ENCODE measurements at regions not wholly inside any gene's neighbourhood (a gene's known extent, or its start where the extent isn't known, plus 50 kb on each side); places are given as distances from the start of the nearest gene placed in this dataset.
"Not testable (repeated sequence)": the region's sequence is repeated elsewhere in the genome, so short reads cannot be mapped to it uniquely, and the experiment has no call there.

GRCh38 chr4:184280137-184280536 is 62.5 kb upstream of the ENPP6 start:
- DNase-seq: no peak

DNA sequence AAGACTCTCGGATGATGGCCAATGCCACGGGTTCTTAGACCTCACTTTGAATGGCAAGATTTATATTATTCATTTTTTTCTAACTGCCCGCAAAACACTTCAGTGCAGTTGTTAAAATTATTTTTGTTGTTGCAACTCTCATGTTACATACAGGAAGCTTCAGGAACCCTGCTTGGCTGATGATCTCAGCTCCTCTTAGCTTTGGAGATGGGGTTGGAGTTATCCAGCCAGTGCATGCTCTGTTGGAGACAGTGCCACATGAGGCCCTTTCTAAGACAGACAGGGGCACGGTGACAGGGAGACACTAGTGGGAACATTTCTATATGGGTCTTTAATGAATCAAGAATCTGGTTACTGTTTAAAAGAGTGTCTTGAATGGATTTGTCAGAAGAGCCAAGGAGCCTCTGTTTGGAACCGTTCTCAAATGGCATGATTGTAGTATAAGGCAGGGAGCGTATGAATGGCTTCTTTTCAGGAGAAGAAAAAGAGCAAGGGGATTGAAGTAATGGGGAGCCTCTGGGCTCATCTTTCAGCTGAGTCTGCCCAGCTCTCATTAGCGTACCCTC is 61.9 kb upstream of the ENPP6 start:
- DNase-seq: no peak

- not testable (repeated sequence) for DNase-seq
Observed at GRCh38 chr4:184277769-184278168, 60.1 kb upstream of the ENPP6 start.

GRCh38 chr4:184277010-184277409 is 59.3 kb upstream of the ENPP6 start:
- DNase-seq: not testable (repeated sequence)

DNA sequence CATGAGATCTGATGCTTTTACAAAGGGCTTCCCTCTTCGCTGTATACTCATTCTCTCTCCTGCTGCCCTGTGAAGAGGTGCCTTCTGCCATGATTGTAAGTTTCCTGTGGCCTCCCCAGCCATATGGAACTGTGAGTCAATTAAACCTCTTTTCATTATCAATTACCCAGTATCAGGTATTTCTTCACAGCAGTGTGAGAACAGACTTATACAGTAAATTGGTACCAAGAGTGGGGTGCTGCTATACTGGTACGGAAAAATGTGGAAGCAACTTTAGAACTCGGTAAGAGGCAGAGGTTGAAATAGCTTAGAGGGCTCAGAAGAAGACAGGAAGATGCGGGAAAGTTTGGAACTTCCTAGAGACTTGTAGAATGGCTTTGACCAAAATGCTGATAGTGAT is 58.7 kb upstream of the ENPP6 start:
- DNase-seq: not testable (repeated sequence)

GRCh38 chr4:184275766-184276165 is 58.1 kb upstream of the ENPP6 start:
- no peak for DNase-seq

DNA sequence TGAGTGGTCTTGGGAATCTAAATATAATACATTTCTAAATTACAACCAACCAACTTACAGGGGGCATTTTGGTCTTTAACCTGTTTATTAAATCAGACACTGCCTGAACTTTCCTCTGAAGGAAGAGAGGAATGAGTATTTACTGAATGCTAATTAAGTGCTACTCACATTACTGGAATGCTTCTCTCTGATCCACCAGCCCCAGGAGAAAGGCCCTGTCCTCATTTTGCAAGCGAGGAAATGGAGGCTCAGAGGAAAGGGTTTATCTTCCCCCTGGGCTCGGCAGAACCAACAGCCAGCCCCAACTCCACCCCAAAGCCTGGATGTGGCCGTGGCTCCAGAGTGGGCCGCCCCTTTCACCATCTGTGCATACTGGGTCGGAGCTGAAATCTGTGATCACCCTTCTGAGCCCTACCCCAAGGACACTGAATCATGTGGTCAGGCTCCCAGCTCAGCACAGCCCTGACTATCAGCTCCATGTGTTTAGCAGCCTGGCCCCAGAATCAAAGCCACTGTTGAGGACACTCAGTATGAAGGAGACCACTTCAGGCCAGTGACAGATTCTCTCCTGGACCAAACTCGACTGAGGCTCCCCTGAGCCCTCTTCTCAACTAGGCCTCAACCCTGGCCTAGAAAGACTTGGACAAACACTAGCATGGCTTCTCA is 56.7 kb upstream of the ENPP6 start:
- DNase-seq: no peak

DNA sequence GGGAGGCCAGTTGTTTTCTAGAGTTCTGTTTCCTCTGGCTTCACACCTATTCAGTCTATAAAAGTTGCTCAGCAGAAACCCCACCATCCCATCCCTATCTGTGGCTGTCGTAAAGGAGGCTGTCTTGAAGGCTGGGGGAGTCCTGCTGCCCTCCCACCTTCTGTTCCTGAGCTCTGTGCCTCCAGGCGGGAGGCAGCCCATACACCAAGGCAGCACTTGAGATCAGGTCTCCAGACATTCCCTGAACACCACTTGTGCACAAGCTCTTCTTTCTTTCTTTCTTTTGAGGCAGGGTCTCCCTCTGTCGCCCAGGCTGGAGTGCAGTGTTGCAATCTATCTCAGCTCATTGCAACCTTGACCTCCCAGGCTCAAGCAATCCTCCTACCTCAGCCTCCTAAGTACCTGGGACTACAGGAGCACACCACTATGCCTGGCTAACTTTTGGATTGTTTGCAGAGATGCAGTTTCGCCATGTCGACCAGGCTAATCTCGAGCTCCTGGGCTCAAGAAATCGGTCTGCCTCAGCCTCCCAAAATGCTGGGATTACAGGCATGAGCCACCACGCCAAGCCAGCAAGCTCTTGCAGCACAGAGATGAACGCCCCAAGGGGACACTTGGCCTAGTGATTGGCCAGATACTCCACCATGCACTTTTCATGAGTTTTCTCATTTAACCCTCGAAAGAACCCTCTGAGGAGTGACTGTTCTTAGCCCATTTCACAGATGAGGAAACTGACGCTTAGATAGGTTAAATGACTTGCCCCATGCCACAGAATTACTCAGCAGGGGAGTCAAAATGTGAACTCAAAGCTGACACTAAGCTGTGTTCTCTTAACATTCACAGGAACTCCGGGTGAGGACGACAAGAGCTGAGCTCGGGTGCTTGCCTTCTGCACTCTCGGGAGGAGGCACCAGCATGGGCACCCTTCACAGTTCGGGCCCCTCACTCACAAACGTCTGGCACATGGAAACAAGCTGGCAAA is 55.8 kb upstream of the ENPP6 start:
- DNase-seq: no peak

DNA sequence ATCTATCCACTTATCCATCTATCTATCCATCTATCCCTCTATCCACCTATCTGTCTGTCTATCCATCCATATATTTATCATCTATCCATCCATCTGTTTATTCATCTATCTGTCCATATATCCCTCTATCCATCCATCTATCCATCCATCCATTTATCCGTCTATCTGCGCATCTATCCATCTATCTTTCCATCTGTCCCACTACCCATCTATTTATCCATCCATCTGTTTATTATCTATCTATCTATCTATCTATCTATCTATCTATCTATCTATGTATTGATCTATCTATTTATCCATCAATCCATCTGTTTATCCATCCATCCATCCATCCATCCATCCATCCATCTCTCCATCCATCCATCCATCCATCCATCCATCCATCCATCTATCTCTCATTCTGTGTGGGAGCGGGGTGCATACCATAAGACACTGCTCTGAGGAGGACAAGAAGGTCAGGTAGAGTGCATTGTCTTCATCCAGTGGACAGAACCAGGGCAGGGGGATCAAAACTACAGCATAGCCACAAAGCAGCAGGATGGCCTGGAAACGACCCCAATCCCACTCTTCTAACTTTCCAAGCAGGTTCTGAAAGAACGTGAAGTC is 53.2 kb upstream of the ENPP6 start:
- no peak for DNase-seq

DNA sequence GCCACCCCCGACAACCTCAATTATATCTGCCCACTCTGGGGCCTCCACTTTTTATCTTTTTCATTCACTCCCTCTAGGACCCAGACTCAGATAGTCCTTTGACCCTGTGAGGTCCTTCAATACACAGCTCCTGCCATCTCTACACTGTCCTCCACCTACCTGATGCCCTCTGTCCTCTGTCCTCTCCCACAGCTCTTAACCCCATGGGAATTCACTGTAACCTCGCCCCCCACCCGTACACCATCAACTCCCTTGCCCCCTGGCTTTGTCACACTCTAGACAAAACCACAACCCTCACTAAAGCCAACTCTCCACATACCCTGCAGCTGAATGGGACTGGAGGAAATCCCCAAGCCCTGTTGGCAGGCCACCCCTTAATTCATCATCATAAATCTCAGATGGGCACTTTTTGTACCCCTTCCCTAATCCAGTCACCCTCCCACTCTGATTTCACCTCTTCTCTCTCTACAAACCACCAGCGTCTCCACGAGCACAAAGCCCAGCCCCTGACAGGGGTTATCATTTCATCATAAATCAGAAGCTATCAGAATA is 52.3 kb upstream of the ENPP6 start:
- DNase-seq: no peak

GRCh38 chr4:184268584-184269160 is 51.0 kb upstream of the ENPP6 start:
- no peak for DNase-seq

DNA sequence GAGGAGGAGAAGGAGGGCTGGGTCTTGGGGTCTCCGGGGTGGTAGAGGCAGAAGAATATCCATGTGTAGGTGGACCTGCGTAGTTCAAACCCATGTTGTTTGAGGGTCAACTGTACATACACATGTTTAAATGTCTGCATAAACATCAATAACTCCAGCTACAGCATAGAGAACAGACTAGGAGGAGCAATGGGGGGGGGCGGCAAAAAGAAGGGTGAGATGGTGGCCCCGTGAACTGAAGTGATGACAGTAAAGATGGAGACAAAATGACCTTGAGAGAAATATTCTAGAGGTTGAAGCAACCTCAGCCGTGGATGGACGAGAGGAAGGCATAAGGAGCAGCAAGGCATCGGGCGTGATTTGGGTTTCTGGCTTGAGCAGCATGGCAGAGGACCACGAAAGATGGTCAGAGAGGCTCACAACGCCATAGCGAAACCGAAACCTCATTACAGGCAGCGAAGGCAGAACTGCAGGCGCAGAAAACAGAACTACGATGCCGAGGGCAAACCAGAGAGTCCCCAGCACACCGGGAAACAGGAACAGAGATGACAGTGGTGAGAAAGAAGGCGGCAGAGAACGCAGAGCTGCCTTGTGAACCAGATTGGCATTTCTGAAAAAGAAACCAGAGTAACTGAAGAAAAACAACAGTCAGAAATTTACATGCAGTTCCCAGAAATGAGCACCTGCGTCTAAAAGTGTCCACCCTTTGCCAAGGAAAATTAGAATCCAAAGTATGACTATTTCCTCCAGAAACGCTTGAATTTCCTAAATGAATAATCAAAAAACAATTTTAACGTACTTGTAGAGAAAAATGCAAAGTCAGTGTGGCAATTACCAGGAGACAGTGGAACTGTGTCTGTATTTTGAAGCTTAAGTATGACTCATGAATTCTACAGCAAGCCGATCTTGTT is 50.3 kb upstream of the ENPP6 start:
- DNase-seq: peak; percentile 86
